ENCODE measurements at regions not wholly inside any gene's neighbourhood (a gene's known extent, or its start where the extent isn't known, plus 50 kb on each side); places are given as distances from the start of the nearest gene placed in this dataset.

DNA sequence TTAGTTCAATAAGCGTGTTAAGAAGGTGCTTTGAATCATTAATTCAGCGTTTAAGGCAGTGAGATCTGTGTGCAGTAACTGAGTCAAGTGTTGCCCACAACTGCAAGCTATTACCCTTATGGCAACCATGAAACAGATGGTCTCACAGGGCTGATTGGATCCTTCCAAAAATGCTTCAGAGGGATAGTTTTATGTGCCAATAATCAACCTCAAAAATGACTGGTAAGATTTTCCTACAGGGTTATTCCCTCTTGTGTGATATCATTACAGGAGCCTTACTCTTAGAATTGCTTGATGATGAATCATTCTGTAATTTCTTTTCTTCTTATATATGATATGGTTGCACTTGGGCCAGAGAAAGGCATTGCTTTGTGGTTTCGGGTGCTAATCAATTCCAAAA is 1299.2 kb upstream of the ATXN8OS start:
- Histone ChIP-seq H4K20me1 (ENCODE audit: low read length) (no peaks in the 10 kb centered on the region), H3K4me2 (ENCODE audit: low read length) (no peak overlapping the region), H3K27me3 (ENCODE audit: low read length) (no peaks in the 10 kb centered on the region), H3K9me2 (replicated peaks; ENCODE audit: low read length) (no peaks in the 10 kb centered on the region), H3K79me2 (ENCODE audit: low read length) (no peaks in the 10 kb centered on the region), H3K9me3 (ENCODE audit: low read length) (no peaks in the 10 kb centered on the region), H3F3A (ENCODE audit: low read length, unreplicated experiment) (no peaks in the 10 kb centered on the region), H3K9ac (ENCODE audit: low read length) (no peak overlapping the region), H3K4me3 (ENCODE audit: low read length) (no peak overlapping the region), H3K36me3 (ENCODE audit: low read depth, low read length) (no peaks in the 10 kb centered on the region), H3K4me1 (ENCODE audit: insufficient read depth, low read length) (peaks cover 7% of the 10 kb centered on the region; the same call in 1 of the 2 replicates), H2AFZ (ENCODE audit: low read length) (no peak overlapping the region), H3K27ac (ENCODE audit: low read length) (no peak overlapping the region)
- ChIA-PET POLR2A (ENCODE audit: unreplicated experiment) (no interaction called here), CTCF (no interaction called here)
- no peak for DNase-seq
- ATAC-seq, result no peak
- TF ChIP-seq EZH2phosphoT487 (IDR thresholded peaks at IDR 0.05; ENCODE audit: borderline replicate concordance, low read length), result no peak
- TF ChIP-seq, protein P1, sequence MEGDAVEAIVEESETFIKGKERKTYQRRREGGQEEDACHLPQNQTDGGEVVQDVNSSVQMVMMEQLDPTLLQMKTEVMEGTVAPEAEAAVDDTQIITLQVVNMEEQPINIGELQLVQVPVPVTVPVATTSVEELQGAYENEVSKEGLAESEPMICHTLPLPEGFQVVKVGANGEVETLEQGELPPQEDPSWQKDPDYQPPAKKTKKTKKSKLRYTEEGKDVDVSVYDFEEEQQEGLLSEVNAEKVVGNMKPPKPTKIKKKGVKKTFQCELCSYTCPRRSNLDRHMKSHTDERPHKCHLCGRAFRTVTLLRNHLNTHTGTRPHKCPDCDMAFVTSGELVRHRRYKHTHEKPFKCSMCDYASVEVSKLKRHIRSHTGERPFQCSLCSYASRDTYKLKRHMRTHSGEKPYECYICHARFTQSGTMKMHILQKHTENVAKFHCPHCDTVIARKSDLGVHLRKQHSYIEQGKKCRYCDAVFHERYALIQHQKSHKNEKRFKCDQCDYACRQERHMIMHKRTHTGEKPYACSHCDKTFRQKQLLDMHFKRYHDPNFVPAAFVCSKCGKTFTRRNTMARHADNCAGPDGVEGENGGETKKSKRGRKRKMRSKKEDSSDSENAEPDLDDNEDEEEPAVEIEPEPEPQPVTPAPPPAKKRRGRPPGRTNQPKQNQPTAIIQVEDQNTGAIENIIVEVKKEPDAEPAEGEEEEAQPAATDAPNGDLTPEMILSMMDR (conservative IDR thresholded peaks at IDR 0.05; ENCODE audit: low read depth, low read length), result no peak
- no peak for TF ChIP-seq EZH2 (IDR thresholded peaks at IDR 0.05; ENCODE audit: low read length, unreplicated experiment)
- intact Hi-C loops (cut with micrococcal nuclease), result no loop called here
- BruUV-seq (replicated peaks), result no TSS peak

DNA sequence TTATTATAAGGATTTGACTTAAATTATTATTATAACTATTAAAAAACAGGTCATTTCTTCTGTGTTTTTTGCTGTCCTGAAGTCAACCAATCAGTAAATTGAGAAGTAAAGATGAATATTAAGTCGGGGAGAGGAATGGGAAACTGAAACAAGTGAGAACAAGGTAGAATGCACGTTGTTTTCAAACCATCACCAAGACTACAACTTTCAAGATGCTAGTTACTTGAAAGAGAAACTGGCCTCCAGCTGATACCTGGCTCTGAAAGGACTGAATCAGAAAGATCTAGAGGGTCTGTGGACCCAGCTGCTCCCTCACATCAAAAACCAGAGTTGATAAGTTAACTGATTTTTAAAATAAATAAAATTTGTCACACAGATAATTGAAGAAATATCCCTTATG is 1301.5 kb upstream of the ATXN8OS start:
- H4K20me1 ChIP-seq (ENCODE audit: low read length), result no peaks in the 10 kb centered on the region
- intact Hi-C loops (cut with micrococcal nuclease), result no loop called here
- no TSS peak for BruUV-seq (replicated peaks)
- H3K27ac ChIP-seq (ENCODE audit: low read length), result no peak overlapping the region
- DNase-seq, result no peak
- no peaks in the 10 kb centered on the region for H3K9me2 ChIP-seq (replicated peaks; ENCODE audit: low read length)
- no peak overlapping the region for H2AFZ ChIP-seq (ENCODE audit: low read length)
- no peak overlapping the region for H3K4me3 ChIP-seq (ENCODE audit: low read length)
- H3K9me3 ChIP-seq (ENCODE audit: low read length), result no peaks in the 10 kb centered on the region
- no peak overlapping the region for H3K9ac ChIP-seq (ENCODE audit: low read length)
- H3K4me1 ChIP-seq (ENCODE audit: insufficient read depth, low read length), result peaks cover 4% of the 10 kb centered on the region; the same call in 1 of the 2 replicates
- H3K79me2 ChIP-seq (ENCODE audit: low read length), result no peaks in the 10 kb centered on the region
- H3K27me3 ChIP-seq (ENCODE audit: low read length), result no peaks in the 10 kb centered on the region
- no peaks in the 10 kb centered on the region for H3K36me3 ChIP-seq (ENCODE audit: low read depth, low read length)
- ATAC-seq, result no peak
- ChIA-PET POLR2A (ENCODE audit: unreplicated experiment) (no interaction called here), CTCF (no interaction called here)
- no peak overlapping the region for H3K4me2 ChIP-seq (ENCODE audit: low read length)
- no peaks in the 10 kb centered on the region for H3F3A ChIP-seq (ENCODE audit: low read length, unreplicated experiment)
- TF ChIP-seq EZH2phosphoT487 (IDR thresholded peaks at IDR 0.05; ENCODE audit: borderline replicate concordance, low read length), result no peak
- no peak for TF ChIP-seq EZH2 (IDR thresholded peaks at IDR 0.05; ENCODE audit: low read length, unreplicated experiment)
- TF ChIP-seq, protein P1 (conservative IDR thresholded peaks at IDR 0.05; ENCODE audit: low read depth, low read length), result no peak

DNA sequence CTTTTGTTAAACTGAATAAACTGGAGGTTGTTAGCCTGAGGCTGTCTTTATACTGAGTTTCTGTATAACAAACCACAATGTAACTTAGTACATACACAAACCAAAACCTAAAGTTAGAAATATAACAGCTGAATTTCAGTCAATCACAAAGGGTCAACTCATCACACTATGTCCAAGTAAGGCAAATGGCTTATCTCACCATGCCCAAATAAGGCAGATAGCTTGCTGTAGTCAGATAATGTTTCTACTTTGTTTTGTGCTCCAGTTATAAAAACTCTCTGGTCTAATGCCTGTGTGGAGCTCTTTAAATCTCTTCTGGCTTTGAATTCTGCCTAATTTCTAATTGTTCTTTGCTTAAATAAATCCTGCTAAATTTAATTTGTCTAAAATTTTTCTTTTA is 1323.4 kb upstream of the ATXN8OS start:
- BruUV-seq (replicated peaks), result no TSS peak
- Histone ChIP-seq H3K27me3 (ENCODE audit: low read length) (no peaks in the 10 kb centered on the region), H2AFZ (ENCODE audit: low read length) (no peak overlapping the region), H3K27ac (ENCODE audit: low read length) (no peak overlapping the region), H3K36me3 (ENCODE audit: low read depth, low read length) (no peaks in the 10 kb centered on the region), H3F3A (ENCODE audit: low read length, unreplicated experiment) (no peaks in the 10 kb centered on the region), H3K79me2 (ENCODE audit: low read length) (no peaks in the 10 kb centered on the region), H3K9me3 (ENCODE audit: low read length) (no peaks in the 10 kb centered on the region), H4K20me1 (ENCODE audit: low read length) (no peaks in the 10 kb centered on the region), H3K4me1 (ENCODE audit: insufficient read depth, low read length) (no peaks in the 10 kb centered on the region), H3K4me2 (ENCODE audit: low read length) (no peak overlapping the region), H3K9ac (ENCODE audit: low read length) (no peak overlapping the region), H3K4me3 (ENCODE audit: low read length) (no peak overlapping the region), H3K9me2 (replicated peaks; ENCODE audit: low read length) (no peaks in the 10 kb centered on the region)
- intact Hi-C loops (cut with micrococcal nuclease), result loop anchor here (10.0 kb wide), 1 partner anchor 199 kb away; no protein-coding TSS in a partner anchor
- CTCF ChIA-PET, result no interaction called here
- no peak for TF ChIP-seq EZH2phosphoT487 (IDR thresholded peaks at IDR 0.05; ENCODE audit: borderline replicate concordance, low read length)
- TF ChIP-seq EZH2 (IDR thresholded peaks at IDR 0.05; ENCODE audit: low read length, unreplicated experiment), result no peak
- TF ChIP-seq, protein P1 (conservative IDR thresholded peaks at IDR 0.05; ENCODE audit: low read depth, low read length), result no peak
- ATAC-seq (no peak), DNase-seq (no peak)
- POLR2A ChIA-PET (ENCODE audit: unreplicated experiment), result no interaction called here

All from PC-3 (cell line).